Heart right ventricle (tissue), 16 donors: ENCODE measurements at regions not wholly inside any gene's neighbourhood (a gene's known extent, or its start where the extent isn't known, plus 50 kb on each side); places are given as distances from the start of the nearest gene placed in this dataset.
"Not testable (repeated sequence)": the region's sequence is repeated elsewhere in the genome, so short reads cannot be mapped to it uniquely, and the experiment has no call there.

Source experiments
- ATAC-seq, 8 donors: fragments of 200-7000 bp; cut with Tn5 transposase; one replicate each; pipeline ENCODE4 v1.9.1; 2020; ENCODE audit warnings: mild to moderate bottlenecking in 8 of 8, moderate library complexity in 8 of 8, moderate number of reproducible peaks in 1 of 8
- DNase-seq, 2 donors: peaks; one replicate each; pipeline ENCODE4 v3.0.0-alpha.2; 2020
- H3K27ac ChIP-seq, 10 donors: fragments of 200-600 bp; sonication (generic) in 2 of 10; one replicate each; pipeline versions ENCODE4 v1.5.0 to v1.8.0; 2020 to 2022; ENCODE audit warnings: mild to moderate bottlenecking in 3 of 10
- H3K27me3 ChIP-seq, 7 donors: fragments of 200-600 bp; one replicate each; pipeline ENCODE4 v1.8.0; 2021 to 2022; ENCODE audit warnings: mild to moderate bottlenecking in 2 of 7
- H3K36me3 ChIP-seq, 9 donors: fragments of 200-600 bp; sonication (generic) in 1 of 9; one replicate each; pipeline versions ENCODE4 v1.5.0 to v1.8.0; 2020 to 2022; ENCODE audit warnings: mild to moderate bottlenecking in 2 of 9
- H3K4me1 ChIP-seq, 9 donors: fragments of 200-600 bp; sonication (generic) in 1 of 9; one replicate each; pipeline versions ENCODE4 v1.5.0 to v1.8.0; 2020 to 2022; ENCODE audit warnings: mild to moderate bottlenecking in 4 of 9
- H3K4me3 ChIP-seq, 10 donors: fragments of 200-600 bp; sonication (generic) in 2 of 10; one replicate each; pipeline versions ENCODE4 v1.5.0 to v1.8.0; 2020 to 2022; ENCODE audit warnings: mild to moderate bottlenecking in 7 of 10, moderate library complexity in 2 of 10
- H3K9me3 ChIP-seq, 11 donors: fragments of 200-600 bp in 10 of 11; sonication (generic) in 2 of 11; one replicate each; pipeline versions ENCODE4 v1.5.0 to v1.8.0; 2013 to 2022; ENCODE audit warnings: mild to moderate bottlenecking in 2 of 11, control low read depth in 1 of 11, moderate library complexity in 1 of 11
- CTCF ChIP-seq, 9 donors: fragments of 200-600 bp; sonication (generic) in 2 of 9; IDR thresholded peaks; one replicate each; pipeline versions ENCODE4 v1.5.0 to v1.8.0; 2021 to 2022; ENCODE audit warnings: antibody characterized with exemption in 9 of 9, mild to moderate bottlenecking in 5 of 9, moderate library complexity in 1 of 9
- WGBS, 2 donors: extraction: QIAGEN DNeasy Blood & Tissue Kit; methylation state at CpG; one replicate each; pipeline ENCODE4 v1.1.7; 2013; ENCODE audit warnings: inconsistent platforms in 1 of 2; 5-methylcytosine and 5-hydroxymethylcytosine counted together
- intact Hi-C, 10 donors: fragments of 100-400 bp; cut with DNase I; formaldehyde crosslinking; loops; one replicate each; pipeline versions ENCODE4 v1.11.1 to v1.14.2; 2022
- donor health status: Arrhythmogenic right ventricular cardiomyopathy.
- donor health status: ischemic (EF 13 %, LVEDD 7.1; RV severe dilation, severe dysfunction).
- donor health status: healthy with polysubstance abuse.
- donor health status: DM: no; HTN: yes; CAD: no.
- donor health status: DM: no; HTN: no; CAD: no.
- donor health status: ischemic (EF 25% LVEDD 6.9; RV normal size, moderate dysfunction).
- donor health status: ischemic (EF 25% LVEDD 5.7; RV mildly dilated, moderate dysfunction).
- donor health status: healthy.
- donor health status: DM: yes; HTN: yes; CAD: no.
- donor health status: Ischemic cardiomyopathy.
- donor health status: ischemic (EF 35%, LVEDD 5.7; RV mildly dilated, moderate dysfunction).
- donor health status: nonischemic (EF 11% LVEDD 7.7; RV severe dilation, severe dysfunction).
- donor health status: DM: yes; HTN: yes; CAD: no.
- donor health status: PGD.
- donor health status: ischemic (EF 29% LVEDD 5.4; RV normal size, mild dysfunction).
- donor health status: nonischemic (EF 23%, LVEDD 6.1; RV moderate dilation, normal function).

GRCh38 chr6:22367346-22367745 lies 70.5 kb upstream of the PRL start:
- Histone ChIP-seq H3K27ac (no peak overlapping the region), H3K4me3 (no peak overlapping the region), H3K4me1 (peaks cover 0 to 38% (median 16%) of the 10 kb centered on the region in 9 donors), H3K36me3 (no peaks in the 10 kb centered on the region), H3K9me3 (peaks cover 0 to 5% (median 0%) of the 10 kb centered on the region in 11 donors), H3K27me3 (no peaks in the 10 kb centered on the region)
- ATAC-seq: no peak
- intact Hi-C loops: no loop called here
- 74 to 83% methylated on average over 1 of the region's 1 CpG for WGBS, 2 donors
- no peak for TF ChIP-seq CTCF (IDR thresholded peaks at IDR 0.05)
- DNase-seq: no peak

- intact Hi-C loops: no loop called here
- no peak overlapping the region for H3K4me3 ChIP-seq
- ATAC-seq: peak in 3 of 8 donors; percentile 55 to 77 (median 58)
Observed at GRCh38 chr6:22368794-22369193, 72.0 kb upstream of the PRL start.

GRCh38 chr6:22372922-22373321 lies 76.1 kb upstream of the PRL start:
- 93 to 99% methylated on average over 2 of the region's 2 CpGs for WGBS, 2 donors
- Histone ChIP-seq H3K27ac (no peak overlapping the region), H3K9me3 (peaks cover 0 to 3% (median 0%) of the 10 kb centered on the region in 11 donors), H3K4me1 (peaks cover 0 to 5% (median 0%) of the 10 kb centered on the region in 9 donors), H3K4me3 (no peak overlapping the region), H3K36me3 (no peaks in the 10 kb centered on the region), H3K27me3 (no peaks in the 10 kb centered on the region)
- TF ChIP-seq CTCF (IDR thresholded peaks at IDR 0.05): no peak
- ATAC-seq: no peak
- intact Hi-C loops: no loop called here
- no peak for DNase-seq

More at GRCh38 chr6:22368794-22369193, 72.0 kb upstream of the PRL start:
- Histone ChIP-seq H3K36me3 (no peaks in the 10 kb centered on the region), H3K27ac (no peak overlapping the region), H3K4me1 (peaks cover 0 to 28% (median 5%) of the 10 kb centered on the region in 9 donors), H3K27me3 (no peaks in the 10 kb centered on the region), H3K9me3 (peaks cover 0 to 5% (median 0%) of the 10 kb centered on the region in 11 donors)
- no peak for TF ChIP-seq CTCF (IDR thresholded peaks at IDR 0.05)
- 11 to 32% methylated on average over 1 of the region's 1 CpG for WGBS, 2 donors
- DNase-seq: no peak

- H3K27ac ChIP-seq, H3K4me3 ChIP-seq, ATAC-seq, H3K9me3 ChIP-seq, H3K36me3 ChIP-seq, intact Hi-C loops, H3K27me3 ChIP-seq, H3K4me1 ChIP-seq, DNase-seq: not testable (repeated sequence)
- 60 to 92% methylated on average over 2 of the region's 2 CpGs for whole genome bisulfite sequencing, 2 donors
Observed at GRCh38 chr6:22374950-22375349, 78.1 kb upstream of the PRL start.

- H3K27ac ChIP-seq, H3K4me1 ChIP-seq, H3K9me3 ChIP-seq, H3K36me3 ChIP-seq, H3K4me3 ChIP-seq, ATAC-seq, DNase-seq, H3K27me3 ChIP-seq, intact Hi-C loops: not testable (repeated sequence)
Observed at GRCh38 chr6:22376293-22376692, 79.5 kb upstream of the PRL start.

- H3K27ac ChIP-seq, H3K4me3 ChIP-seq, DNase-seq, H3K9me3 ChIP-seq, intact Hi-C loops, ATAC-seq, H3K4me1 ChIP-seq, H3K36me3 ChIP-seq, H3K27me3 ChIP-seq: not testable (repeated sequence)
- WGBS, 2 donors: 94% methylated on average over 1 of the region's 1 CpG
Observed at GRCh38 chr6:22378536-22378935, 81.7 kb upstream of the PRL start.
